ENCODE measurements at regions not wholly inside any gene's neighbourhood (a gene's known extent, or its start where the extent isn't known, plus 50 kb on each side); places are given as distances from the start of the nearest gene placed in this dataset.

GRCh38 chr16:5895137-5895536, 797.5 kb upstream of the EEF2KMT start:
- TF ChIP-seq, protein P1, sequence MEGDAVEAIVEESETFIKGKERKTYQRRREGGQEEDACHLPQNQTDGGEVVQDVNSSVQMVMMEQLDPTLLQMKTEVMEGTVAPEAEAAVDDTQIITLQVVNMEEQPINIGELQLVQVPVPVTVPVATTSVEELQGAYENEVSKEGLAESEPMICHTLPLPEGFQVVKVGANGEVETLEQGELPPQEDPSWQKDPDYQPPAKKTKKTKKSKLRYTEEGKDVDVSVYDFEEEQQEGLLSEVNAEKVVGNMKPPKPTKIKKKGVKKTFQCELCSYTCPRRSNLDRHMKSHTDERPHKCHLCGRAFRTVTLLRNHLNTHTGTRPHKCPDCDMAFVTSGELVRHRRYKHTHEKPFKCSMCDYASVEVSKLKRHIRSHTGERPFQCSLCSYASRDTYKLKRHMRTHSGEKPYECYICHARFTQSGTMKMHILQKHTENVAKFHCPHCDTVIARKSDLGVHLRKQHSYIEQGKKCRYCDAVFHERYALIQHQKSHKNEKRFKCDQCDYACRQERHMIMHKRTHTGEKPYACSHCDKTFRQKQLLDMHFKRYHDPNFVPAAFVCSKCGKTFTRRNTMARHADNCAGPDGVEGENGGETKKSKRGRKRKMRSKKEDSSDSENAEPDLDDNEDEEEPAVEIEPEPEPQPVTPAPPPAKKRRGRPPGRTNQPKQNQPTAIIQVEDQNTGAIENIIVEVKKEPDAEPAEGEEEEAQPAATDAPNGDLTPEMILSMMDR (IDR thresholded peaks at IDR 0.05) = no peak
- no peak for TF ChIP-seq POLR2A (IDR thresholded peaks at IDR 0.05)
- no peak for TF ChIP-seq POLR2AphosphoS5 (IDR thresholded peaks at IDR 0.05)
- no peak for TF ChIP-seq EP300 (IDR thresholded peaks at IDR 0.05)
